B cell (primary cell): ENCODE measurements at regions not wholly inside any gene's neighbourhood (a gene's known extent, or its start where the extent isn't known, plus 50 kb on each side); places are given as distances from the start of the nearest gene placed in this dataset.

Experiments used
- CTCF ChIP-seq: fragments of 200-600 bp; IDR thresholded peaks from one replicate; pipeline ENCODE4 v1.8.0; 2022; ENCODE audit warnings: antibody characterized with exemption, mild to moderate bottlenecking
- EZH2 ChIP-seq: IDR thresholded peaks from 2 replicates; pipeline ENCODE4 v1.6.1; 2012; ENCODE audit warnings: borderline replicate concordance, low read depth, mild to moderate bottlenecking, moderate library complexity, low read length; ENCODE audit not compliant: insufficient read depth, poor library complexity, severe bottlenecking

GRCh38 chr17:77487677-77488530 is 347.1 kb downstream of the SEC14L1 start:
- TF ChIP-seq CTCF: no peak
- no peak for TF ChIP-seq EZH2
